HL-60 (cell line): ENCODE measurements at regions not wholly inside any gene's neighbourhood (a gene's known extent, or its start where the extent isn't known, plus 50 kb on each side); places are given as distances from the start of the nearest gene placed in this dataset.

ENCODE experiments used
- CTCF ChIP-seq: IDR thresholded peaks from one replicate; pipeline ENCODE4 v1.5.1; 2011; ENCODE audit warnings: low read length, control low read depth, inconsistent platforms; ENCODE audit not compliant: insufficient read depth
- REST ChIP-seq: IDR thresholded peaks from 2 replicates; pipeline ENCODE4 v1.6.1; 2012; ENCODE audit warnings: low read depth; ENCODE audit not compliant: insufficient replicate concordance

- TF ChIP-seq CTCF = no peak
- TF ChIP-seq REST = no peak
These were observed 103.4 kb upstream of the COL21A1 start for GRCh38 chr6:56350628-56351260.
